Stimulated activated CD4-positive, alpha-beta T cell treated with anti-CD3 and anti-CD28 coated beads, TNF-alpha, amount 100 ng/mL, for 24 hours (primary cell): ENCODE measurements at regions not wholly inside any gene's neighbourhood (a gene's known extent, or its start where the extent isn't known, plus 50 kb on each side); places are given as distances from the start of the nearest gene placed in this dataset.

Experiments used
- DNase-seq, 3 experiments: peaks; one replicate each; pipeline ENCODE4 v3.0.0-alpha.2; 2020; ENCODE audit warnings: low read depth in 3 of 3

- DNase-seq, result no peak
Measured at GRCh38 chrX:124524852-124525251, 178.5 kb downstream of the SH2D1A start.

DNA sequence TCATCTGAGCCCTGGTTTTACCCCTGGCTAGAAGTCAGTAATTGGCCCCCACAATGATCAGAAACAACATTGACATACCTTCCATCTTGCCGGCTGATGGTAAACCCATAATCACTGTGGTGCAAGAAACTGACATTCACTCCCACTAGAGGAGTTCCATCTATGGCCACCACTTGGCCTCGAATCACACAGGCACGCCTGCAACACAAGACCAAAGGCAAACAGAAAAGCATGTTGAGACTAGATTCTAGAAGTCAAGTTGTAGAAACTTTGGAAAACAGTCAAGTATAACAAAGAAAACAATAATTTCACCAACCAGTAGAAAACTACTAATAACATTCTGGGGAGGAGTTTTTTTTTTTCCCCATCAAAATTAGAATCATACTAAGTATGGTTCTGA is 183.4 kb downstream of the SH2D1A start:
- no peak for DNase-seq

DNA sequence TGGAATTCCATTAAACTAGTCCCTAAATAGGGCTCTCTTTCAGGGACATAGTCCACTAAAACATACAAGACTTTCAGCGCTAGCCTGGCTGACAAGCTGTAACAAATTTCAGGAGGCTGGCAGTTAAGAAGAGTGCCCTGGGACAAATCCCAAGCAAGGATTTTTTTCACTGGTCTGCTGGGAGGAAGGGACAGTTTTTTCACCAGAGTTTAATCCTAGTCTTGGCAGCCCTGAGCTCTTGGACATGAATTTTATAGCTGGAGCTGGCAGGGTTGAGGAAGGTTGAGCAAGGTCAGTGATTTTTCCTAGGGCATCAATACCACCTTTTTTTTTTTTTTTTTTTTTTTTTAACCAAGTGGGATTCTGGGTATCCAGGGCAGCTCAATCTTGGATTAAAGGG is 184.4 kb downstream of the SH2D1A start:
- no peak for DNase-seq

DNA sequence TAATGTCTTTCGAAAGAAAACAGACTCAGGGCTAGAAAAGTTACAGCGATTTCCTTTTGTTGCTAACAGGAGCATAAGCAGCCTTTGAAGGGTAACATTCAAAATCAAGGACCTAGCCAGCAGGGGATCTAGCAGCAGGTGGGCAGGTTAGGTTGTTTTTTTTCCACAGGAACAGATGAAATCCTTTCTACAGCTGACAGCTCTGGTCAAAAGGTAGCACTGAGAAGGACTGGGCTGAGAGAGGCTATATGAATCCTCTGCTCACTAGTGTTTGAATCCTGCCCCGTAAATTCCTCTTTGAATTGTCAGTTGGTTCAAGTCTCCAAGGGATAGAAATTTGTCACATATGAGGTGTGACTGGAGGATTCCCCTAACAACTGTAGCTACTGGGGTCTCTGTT is 188.2 kb downstream of the SH2D1A start:
- DNase-seq, result no peak

GRCh38 chrX:124540474-124540873 is 194.1 kb downstream of the SH2D1A start:
- no peak for DNase-seq

- DNase-seq, result no peak
Measured at GRCh38 chrX:124548571-124548970, 202.2 kb downstream of the SH2D1A start.

GRCh38 chrX:124555036-124555595 is 208.8 kb downstream of the SH2D1A start:
- no peak for DNase-seq

DNA sequence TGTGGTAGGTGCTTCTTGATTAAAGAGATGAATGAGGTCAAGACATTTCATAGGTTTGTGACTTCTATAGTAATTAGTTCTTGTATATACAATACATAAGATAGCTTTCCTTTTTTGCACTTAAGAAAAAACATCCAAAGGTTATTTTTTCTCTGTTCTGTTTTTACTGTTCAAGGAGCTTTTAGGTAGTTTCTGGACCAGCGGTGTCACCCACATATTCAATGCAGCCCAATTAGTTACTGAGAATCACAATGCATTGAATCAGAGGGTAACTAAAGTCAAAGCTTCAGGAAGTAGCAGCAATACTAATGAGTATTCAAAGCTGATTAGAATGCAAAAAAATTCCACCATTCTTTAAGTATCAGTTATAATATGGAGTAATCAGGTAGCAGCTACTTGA is 211.6 kb downstream of the SH2D1A start:
- no peak for DNase-seq

GRCh38 chrX:124573468-124573867 is 227.1 kb downstream of the SH2D1A start:
- DNase-seq, result no peak

GRCh38 chrX:124592744-124593143 is 246.4 kb downstream of the SH2D1A start:
- no peak for DNase-seq

GRCh38 chrX:124594017-124594651 is 247.8 kb downstream of the SH2D1A start:
- no peak for DNase-seq

GRCh38 chrX:124605511-124605910 is 259.1 kb downstream of the SH2D1A start:
- DNase-seq, result no peak

DNA sequence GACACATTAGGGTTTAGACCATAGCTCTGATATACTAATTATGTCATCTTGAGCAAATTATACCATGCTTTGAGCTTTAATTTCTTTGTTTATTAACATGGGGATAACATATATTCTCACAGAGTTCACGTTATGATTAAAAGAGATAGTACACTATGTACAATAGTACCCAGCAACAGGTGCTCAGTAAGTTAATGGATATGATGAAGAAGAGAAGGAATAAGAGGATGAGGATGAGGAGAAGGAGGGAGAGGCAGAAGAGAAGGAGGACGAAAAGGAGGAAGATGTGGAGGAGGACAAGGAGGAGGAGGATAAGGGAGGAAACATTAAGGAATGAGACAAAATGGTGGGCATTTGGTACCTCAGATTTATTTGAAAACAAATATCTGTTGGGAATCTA is 260.4 kb downstream of the SH2D1A start:
- no peak for DNase-seq

GRCh38 chrX:124619710-124620109 is 273.3 kb downstream of the SH2D1A start:
- DNase-seq, result no peak

GRCh38 chrX:124634363-124634762 is 288.0 kb downstream of the SH2D1A start:
- DNase-seq, result no peak

- DNase-seq, result no peak
Measured at GRCh38 chrX:124641737-124642491, 295.6 kb downstream of the SH2D1A start.

DNA sequence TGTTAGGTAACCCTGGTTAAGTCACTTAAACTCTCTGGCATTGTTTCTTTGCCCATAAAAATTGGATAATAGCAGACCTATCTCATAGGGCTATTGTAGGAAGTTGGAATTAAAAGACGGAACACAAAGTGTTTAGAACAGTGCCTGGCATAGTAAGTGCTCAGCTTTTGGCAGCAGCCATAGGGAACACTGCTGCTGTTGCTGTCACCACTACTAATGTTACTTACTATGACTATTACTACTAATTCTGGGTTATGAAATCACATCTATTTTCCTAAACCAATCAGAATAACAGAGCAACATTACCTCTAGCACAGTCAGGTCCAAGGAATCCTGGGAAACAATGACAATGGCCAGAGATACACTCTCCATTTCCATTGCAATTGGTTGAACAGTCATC is 300.0 kb downstream of the SH2D1A start:
- no peak for DNase-seq

DNA sequence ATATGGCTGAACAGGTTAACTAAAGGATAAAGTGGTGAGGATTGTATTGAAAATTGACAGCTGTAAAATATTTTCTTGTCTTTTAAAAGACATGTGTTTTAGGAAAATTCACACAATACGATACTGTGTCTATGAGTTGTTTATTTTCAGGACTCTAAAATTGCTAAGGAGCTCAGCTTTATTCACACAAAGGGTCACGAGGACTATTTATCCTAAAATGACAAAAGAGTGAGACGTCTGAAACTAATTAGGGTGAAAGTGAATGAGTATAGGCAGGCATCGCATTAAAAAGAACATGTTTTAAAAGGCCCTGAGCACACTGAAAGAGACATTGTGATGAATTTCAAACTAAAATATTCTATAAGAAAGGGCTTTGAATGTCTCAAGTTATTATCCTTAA is 304.7 kb downstream of the SH2D1A start:
- no peak for DNase-seq

- no peak for DNase-seq
Measured at GRCh38 chrX:124665621-124666400, 319.4 kb downstream of the SH2D1A start.

DNA sequence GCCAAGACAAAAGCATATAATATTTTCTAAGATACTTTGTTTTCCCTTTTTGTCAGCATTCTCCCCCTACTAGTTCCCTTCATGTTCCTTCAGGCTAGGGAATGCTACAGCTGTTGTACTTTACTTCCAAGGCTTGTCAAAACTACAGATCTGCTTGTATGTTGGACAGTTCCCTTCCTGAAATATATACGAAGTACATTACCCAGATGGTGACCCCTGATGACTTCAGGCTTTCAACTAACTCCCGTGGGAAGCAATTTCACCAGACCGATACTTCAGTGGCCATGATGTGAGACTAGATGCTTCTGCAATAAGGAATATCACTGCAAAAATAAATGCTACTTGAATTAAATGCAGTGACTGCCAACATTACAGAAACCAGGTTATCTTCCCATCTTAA is 332.8 kb downstream of the SH2D1A start:
- no peak for DNase-seq

GRCh38 chrX:124680287-124680686 is 333.9 kb downstream of the SH2D1A start:
- no peak for DNase-seq

GRCh38 chrX:124690495-124690894 is 344.1 kb downstream of the SH2D1A start:
- DNase-seq, result no peak

- DNase-seq, result no peak
Measured at GRCh38 chrX:124699876-124700275, 353.5 kb downstream of the SH2D1A start.
